ENCODE measurements at regions not wholly inside any gene's neighbourhood (a gene's known extent, or its start where the extent isn't known, plus 50 kb on each side); places are given as distances from the start of the nearest gene placed in this dataset.

DNA sequence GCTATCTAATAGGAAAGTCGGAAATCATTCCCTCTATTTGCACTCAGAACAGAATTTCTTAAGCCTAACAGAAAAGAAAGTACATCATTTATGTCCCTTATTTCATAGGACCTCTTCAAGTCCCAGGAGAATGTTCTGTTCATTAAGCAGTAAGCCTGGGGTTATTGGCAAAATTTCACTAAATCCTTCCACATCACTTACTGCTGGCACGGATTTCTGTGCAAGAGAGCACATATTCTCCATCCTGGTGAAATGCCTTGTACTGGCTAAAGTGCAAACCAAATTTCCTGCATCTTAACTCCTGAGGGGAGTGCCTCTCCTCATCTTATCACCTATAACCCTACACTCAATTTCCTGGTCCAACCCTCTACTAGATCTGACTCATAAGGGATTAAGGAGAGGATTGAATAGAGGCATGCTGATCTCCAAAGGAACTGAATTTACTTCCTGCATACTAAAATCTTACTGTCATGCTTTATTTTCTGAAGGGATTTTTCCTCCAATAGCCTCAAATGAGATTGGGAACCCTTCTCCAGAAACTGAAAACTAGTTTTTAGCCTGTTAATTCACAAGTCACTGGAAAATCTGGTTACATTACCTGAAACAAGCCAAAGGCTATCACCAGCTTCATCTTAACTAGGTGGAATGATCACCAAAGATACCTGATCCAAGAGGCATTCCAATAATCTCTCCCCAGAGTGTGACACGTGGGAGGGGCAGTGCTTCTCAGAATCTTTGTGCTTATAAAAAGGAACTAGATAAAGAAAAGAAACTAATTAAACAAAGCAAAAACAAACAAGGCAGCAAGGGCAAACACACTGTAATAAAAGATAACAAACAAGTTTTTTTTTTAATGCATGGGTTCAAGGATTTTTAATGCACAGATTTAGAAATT is 311.1 kb downstream of the NR4A2 start:
- no peak overlapping the region for H3K27ac ChIP-seq
- 44 to 65% methylated on average over 3 of the region's 3 CpGs for WGBS, 2 donors
- TF ChIP-seq EP300 (IDR thresholded peaks at IDR 0.05): no peak
- TF ChIP-seq POLR2AphosphoS5 (IDR thresholded peaks at IDR 0.05): no peak
- TF ChIP-seq, protein P1, sequence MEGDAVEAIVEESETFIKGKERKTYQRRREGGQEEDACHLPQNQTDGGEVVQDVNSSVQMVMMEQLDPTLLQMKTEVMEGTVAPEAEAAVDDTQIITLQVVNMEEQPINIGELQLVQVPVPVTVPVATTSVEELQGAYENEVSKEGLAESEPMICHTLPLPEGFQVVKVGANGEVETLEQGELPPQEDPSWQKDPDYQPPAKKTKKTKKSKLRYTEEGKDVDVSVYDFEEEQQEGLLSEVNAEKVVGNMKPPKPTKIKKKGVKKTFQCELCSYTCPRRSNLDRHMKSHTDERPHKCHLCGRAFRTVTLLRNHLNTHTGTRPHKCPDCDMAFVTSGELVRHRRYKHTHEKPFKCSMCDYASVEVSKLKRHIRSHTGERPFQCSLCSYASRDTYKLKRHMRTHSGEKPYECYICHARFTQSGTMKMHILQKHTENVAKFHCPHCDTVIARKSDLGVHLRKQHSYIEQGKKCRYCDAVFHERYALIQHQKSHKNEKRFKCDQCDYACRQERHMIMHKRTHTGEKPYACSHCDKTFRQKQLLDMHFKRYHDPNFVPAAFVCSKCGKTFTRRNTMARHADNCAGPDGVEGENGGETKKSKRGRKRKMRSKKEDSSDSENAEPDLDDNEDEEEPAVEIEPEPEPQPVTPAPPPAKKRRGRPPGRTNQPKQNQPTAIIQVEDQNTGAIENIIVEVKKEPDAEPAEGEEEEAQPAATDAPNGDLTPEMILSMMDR (IDR thresholded peaks at IDR 0.05): no peak
- TF ChIP-seq POLR2A (IDR thresholded peaks at IDR 0.05): no peak
- no peaks in the 10 kb centered on the region for H3K9me3 ChIP-seq
- H3K4me3 ChIP-seq: no peak overlapping the region
- intact Hi-C loops (cut with DNase I): no loop called here
- no peaks in the 10 kb centered on the region for H3K36me3 ChIP-seq
- no peaks in the 10 kb centered on the region for H3K4me1 ChIP-seq
- DNase-seq: no peak
- no peaks in the 10 kb centered on the region for H3K27me3 ChIP-seq

DNA sequence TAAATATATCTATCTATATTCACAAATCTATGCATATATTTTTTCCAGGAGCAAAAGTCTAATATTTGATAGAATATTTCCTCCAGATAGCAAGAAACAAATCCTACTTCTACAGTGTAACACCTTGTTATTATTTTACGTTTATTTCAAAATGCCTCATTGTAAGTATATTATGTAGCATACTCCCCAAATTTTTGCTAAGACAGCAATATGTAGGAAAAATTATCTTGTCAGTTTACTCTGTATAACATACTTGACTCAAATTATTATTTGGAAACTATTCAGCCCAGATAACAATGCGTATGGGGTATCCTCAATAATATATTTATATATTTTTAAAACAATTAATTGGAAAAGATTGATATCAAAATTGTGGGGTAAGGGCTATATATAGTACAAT is 313.2 kb downstream of the NR4A2 start:
- Histone ChIP-seq H3K9me3 (no peaks in the 10 kb centered on the region), H3K27me3 (no peaks in the 10 kb centered on the region), H3K4me1 (no peaks in the 10 kb centered on the region), H3K4me3 (no peak overlapping the region), H3K36me3 (no peaks in the 10 kb centered on the region), H3K27ac (no peak overlapping the region)
- intact Hi-C loops (cut with DNase I): no loop called here
- TF ChIP-seq EP300 (IDR thresholded peaks at IDR 0.05) (no peak), POLR2AphosphoS5 (IDR thresholded peaks at IDR 0.05) (no peak), POLR2A (IDR thresholded peaks at IDR 0.05) (no peak)
- TF ChIP-seq, protein P1 (IDR thresholded peaks at IDR 0.05): no peak
- no peak for DNase-seq
- 96 to 99% methylated on average over 2 of the region's 2 CpGs for WGBS, 2 donors

DNA sequence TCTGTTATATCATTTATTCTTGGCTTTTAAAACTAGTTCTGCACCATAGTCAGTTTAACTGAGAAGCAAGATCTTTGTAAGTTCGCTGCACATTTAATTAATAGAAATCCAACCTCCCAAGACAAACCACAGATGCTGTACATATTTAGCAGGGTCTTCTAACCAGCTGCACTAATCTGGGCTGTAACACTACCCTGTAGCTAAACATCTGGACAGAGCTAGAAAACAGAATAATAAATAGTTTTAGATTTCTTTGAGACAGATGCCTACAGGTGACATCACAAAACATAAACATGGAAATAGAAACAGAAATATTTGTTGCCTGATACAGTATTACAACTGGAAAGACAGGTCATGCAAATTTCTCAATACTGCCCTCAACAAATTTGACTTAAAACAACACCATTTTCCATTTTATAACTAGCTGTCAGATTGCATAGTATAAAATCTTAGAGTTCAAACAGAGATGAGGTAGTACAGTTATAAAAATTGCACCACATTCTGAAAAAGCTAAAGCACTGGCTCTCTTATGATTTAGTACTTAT is 315.1 kb downstream of the NR4A2 start:
- H3K9me3 ChIP-seq: no peaks in the 10 kb centered on the region
- H3K27ac ChIP-seq: no peak overlapping the region
- intact Hi-C loops (cut with DNase I): no loop called here
- no peak for DNase-seq
- 78 to 82% methylated on average over 1 of the region's 1 CpG for WGBS, 2 donors
- no peaks in the 10 kb centered on the region for H3K4me1 ChIP-seq
- no peak overlapping the region for H3K4me3 ChIP-seq
- TF ChIP-seq EP300 (IDR thresholded peaks at IDR 0.05) (no peak), POLR2A (IDR thresholded peaks at IDR 0.05) (no peak)
- no peaks in the 10 kb centered on the region for H3K27me3 ChIP-seq
- no peaks in the 10 kb centered on the region for H3K36me3 ChIP-seq

DNA sequence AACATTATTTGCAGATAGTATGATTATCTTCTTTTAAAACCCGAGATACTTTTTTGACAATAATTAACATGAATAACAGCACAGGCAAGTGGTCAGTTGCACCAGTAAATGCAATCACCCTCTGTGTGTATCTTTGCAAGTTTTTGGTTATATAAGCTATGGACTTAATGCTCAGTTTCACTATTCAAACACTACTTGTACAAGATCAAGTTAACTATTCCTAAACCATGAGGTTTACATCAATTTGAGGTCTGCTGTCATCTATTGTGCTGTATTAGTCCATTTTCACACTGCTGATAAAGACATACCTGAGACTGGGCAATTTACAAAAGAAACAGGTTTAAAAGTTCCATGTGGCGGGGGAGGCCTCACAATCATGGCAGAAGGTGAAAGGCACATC is 323.2 kb downstream of the NR4A2 start:
- intact Hi-C loops (cut with DNase I): no loop called here
- Histone ChIP-seq H3K36me3 (no peaks in the 10 kb centered on the region), H3K27me3 (no peaks in the 10 kb centered on the region), H3K4me1 (no peaks in the 10 kb centered on the region), H3K4me3 (no peak overlapping the region), H3K27ac (no peak overlapping the region), H3K9me3 (no peaks in the 10 kb centered on the region)
- TF ChIP-seq EP300 (IDR thresholded peaks at IDR 0.05) (no peak), POLR2A (IDR thresholded peaks at IDR 0.05) (no peak), POLR2AphosphoS5 (IDR thresholded peaks at IDR 0.05) (no peak)
- TF ChIP-seq, protein P1 (IDR thresholded peaks at IDR 0.05): no peak
- 67 to 83% methylated on average over 2 of the region's 2 CpGs for WGBS, 2 donors
- no peak for DNase-seq

DNA sequence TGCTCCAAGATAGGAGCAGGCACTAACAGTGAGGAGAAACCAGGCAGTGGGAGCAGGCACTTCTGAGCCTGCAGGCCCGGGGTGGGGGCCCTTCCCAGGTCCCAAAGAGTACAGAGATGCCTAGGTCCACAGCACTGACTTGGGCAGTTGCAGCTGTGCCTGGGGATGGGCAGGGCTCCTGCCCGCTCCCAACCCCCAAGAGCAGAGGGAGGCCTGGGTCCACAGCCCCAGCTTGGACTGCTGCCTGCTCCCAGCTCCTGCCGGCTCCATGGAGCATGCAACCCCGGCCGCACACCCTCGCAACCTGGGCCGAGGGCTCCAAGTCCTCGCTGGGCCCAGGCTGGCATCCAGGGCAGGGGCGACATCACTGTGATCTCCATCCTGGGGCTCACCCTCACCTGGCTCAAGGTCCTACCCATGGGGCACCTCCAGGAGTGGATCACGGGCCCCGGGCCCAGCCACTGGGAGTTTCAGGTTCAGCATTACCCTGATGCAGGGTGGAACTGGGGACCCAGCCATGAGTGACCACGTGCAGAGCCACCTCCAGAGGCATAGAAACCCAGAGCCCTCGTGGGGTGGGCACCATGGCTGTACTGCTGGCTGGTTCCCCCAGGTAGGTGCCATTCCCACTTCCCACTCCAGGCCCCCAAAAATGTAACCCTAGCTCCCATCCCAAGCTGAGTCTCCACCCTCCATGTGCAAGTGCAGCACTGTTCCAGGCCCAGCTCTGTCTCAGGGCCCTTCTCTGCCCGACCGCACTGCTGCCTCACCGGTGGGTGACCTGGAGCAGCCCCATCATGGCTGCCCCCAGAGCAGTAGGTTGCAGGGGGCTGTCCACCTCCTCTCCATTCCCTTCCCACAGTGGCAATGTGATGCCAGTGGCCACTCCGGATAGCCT is 325.6 kb downstream of the NR4A2 start:
- WGBS, 2 donors: 93 to 94% methylated on average over 17 of the region's 17 CpGs
- intact Hi-C loops (cut with DNase I): no loop called here
- DNase-seq: peak; percentile 58

More for the DNA sequence above, 325.6 kb downstream of the NR4A2 start:
- Histone ChIP-seq H3K27ac (no peak overlapping the region), H3K4me1 (no peaks in the 10 kb centered on the region), H3K36me3 (no peaks in the 10 kb centered on the region), H3K27me3 (no peaks in the 10 kb centered on the region), H3K9me3 (no peaks in the 10 kb centered on the region), H3K4me3 (no peak overlapping the region)
- TF ChIP-seq POLR2A (IDR thresholded peaks at IDR 0.05) (no peak), POLR2AphosphoS5 (IDR thresholded peaks at IDR 0.05) (no peak), EP300 (IDR thresholded peaks at IDR 0.05) (no peak)
- TF ChIP-seq, protein P1 (IDR thresholded peaks at IDR 0.05): no peak

All from sigmoid colon (tissue), 6 donors.